Smooth muscle cell (in vitro differentiated cells): ENCODE measurements at regions not wholly inside any gene's neighbourhood (a gene's known extent, or its start where the extent isn't known, plus 50 kb on each side); places are given as distances from the start of the nearest gene placed in this dataset.

Source experiments
- DNase-seq: peaks from one replicate; lab custom pipeline; 2025; ENCODE audit not compliant: unreplicated experiment; lab: John Stamatoyannopoulos, UW
- H2AFZ ChIP-seq: fragments of 200-600 bp; sonication (generic); 2 replicates; pipeline ENCODE4 v1.6.0; 2016; ENCODE audit warnings: antibody characterized with exemption, low read depth, mild to moderate bottlenecking
- H3F3A ChIP-seq: fragments of 200-600 bp; sonication (generic); 2 replicates; pipeline ENCODE4 v1.6.0; 2017; ENCODE audit warnings: antibody characterized with exemption, low read depth
- H3K27ac ChIP-seq: fragments of 200-600 bp; sonication (generic); 2 replicates; pipeline ENCODE4 v1.5.1; 2016; ENCODE audit warnings: low read depth, mild to moderate bottlenecking
- H3K27me3 ChIP-seq: fragments of 200-600 bp; sonication (generic); 2 replicates; pipeline ENCODE4 v1.6.1; 2016; ENCODE audit warnings: low read depth, mild to moderate bottlenecking
- H3K36me3 ChIP-seq: fragments of 200-600 bp; sonication (generic); 2 replicates; pipeline ENCODE4 v1.5.1; 2016; ENCODE audit warnings: low read depth
- H3K4me1 ChIP-seq: fragments of 200-600 bp; sonication (generic); 2 replicates; pipeline ENCODE4 v1.5.1; 2016; ENCODE audit warnings: low read depth
- H3K4me2 ChIP-seq: fragments of 200-600 bp; sonication (generic); 2 replicates; pipeline ENCODE4 v1.6.0; 2016; ENCODE audit warnings: mild to moderate bottlenecking
- H3K4me3 ChIP-seq: fragments of 200-600 bp; sonication (generic); 2 replicates; pipeline ENCODE4 v1.5.1; 2016; ENCODE audit warnings: mild to moderate bottlenecking
- H3K79me2 ChIP-seq: fragments of 200-600 bp; sonication (generic); 2 replicates; pipeline ENCODE4 v1.6.0; 2016; ENCODE audit warnings: low read depth, mild to moderate bottlenecking
- H3K9ac ChIP-seq: fragments of 200-600 bp; sonication (generic); 2 replicates; pipeline ENCODE4 v1.6.0; 2016; ENCODE audit warnings: low read depth
- H3K9me3 ChIP-seq: fragments of 200-600 bp; sonication (generic); replicated peaks from 2 replicates; pipeline ENCODE4 v1.5.1; 2016; ENCODE audit warnings: low read depth
- H4K20me1 ChIP-seq: fragments of 200-600 bp; sonication (generic); 2 replicates; pipeline ENCODE4 v1.6.0; 2016; ENCODE audit warnings: low read depth
- WGBS: methylation state at CpG from one replicate; pipeline ENCODE4 v1.1.7; 2016; ENCODE audit warnings: low lambda C conversion rate; 5-methylcytosine and 5-hydroxymethylcytosine counted together
- TF ChIP-seq, protein P1 (sequence below): fragments of 200-600 bp; sonication (generic); IDR thresholded peaks from 2 replicates; pipeline ENCODE4 v1.5.1; 2017; ENCODE audit warnings: borderline replicate concordance, mild to moderate bottlenecking, antibody characterized with exemption; ENCODE audit not compliant: insufficient read depth, poor library complexity, severe bottlenecking

DNA sequence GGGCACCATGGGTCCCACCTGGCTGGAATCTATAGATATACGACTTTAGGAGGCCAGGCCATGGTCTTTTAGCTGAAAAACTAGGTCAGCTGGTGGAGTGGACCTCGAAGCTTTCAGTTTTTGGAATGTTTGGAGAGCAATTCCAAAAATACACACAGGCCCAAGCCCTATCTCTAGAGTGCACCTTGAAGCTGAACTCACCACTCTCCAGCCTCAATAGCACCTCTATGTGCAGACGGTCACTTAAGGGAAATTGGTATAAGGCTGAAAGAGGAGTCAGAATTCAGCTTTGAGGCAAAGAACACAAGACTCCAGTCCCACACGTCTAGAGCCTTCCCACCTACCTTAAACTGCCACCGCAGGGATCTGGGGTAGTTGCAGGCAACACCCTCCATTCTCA lies 56.4 kb upstream of the KATNAL1 start:
- Histone ChIP-seq H3K27me3 (no peaks in the 10 kb centered on the region), H3K4me1 (no peaks in the 10 kb centered on the region), H2AFZ (peak overlapping the region; percentile 93), H4K20me1 (no peaks in the 10 kb centered on the region), H3K4me3 (no peak overlapping the region), H3F3A (peaks cover 2% of the 10 kb centered on the region), H3K9ac (no peak overlapping the region), H3K36me3 (no peaks in the 10 kb centered on the region), H3K79me2 (no peaks in the 10 kb centered on the region), H3K27ac (no peak overlapping the region), H3K4me2 (peak overlapping the region; percentile 33), H3K9me3 (no peaks in the 10 kb centered on the region)
- WGBS: 92% methylated on average over 5 of the region's 5 CpGs
- no peak for DNase-seq
- TF ChIP-seq, protein P1, sequence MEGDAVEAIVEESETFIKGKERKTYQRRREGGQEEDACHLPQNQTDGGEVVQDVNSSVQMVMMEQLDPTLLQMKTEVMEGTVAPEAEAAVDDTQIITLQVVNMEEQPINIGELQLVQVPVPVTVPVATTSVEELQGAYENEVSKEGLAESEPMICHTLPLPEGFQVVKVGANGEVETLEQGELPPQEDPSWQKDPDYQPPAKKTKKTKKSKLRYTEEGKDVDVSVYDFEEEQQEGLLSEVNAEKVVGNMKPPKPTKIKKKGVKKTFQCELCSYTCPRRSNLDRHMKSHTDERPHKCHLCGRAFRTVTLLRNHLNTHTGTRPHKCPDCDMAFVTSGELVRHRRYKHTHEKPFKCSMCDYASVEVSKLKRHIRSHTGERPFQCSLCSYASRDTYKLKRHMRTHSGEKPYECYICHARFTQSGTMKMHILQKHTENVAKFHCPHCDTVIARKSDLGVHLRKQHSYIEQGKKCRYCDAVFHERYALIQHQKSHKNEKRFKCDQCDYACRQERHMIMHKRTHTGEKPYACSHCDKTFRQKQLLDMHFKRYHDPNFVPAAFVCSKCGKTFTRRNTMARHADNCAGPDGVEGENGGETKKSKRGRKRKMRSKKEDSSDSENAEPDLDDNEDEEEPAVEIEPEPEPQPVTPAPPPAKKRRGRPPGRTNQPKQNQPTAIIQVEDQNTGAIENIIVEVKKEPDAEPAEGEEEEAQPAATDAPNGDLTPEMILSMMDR: no peak

DNA sequence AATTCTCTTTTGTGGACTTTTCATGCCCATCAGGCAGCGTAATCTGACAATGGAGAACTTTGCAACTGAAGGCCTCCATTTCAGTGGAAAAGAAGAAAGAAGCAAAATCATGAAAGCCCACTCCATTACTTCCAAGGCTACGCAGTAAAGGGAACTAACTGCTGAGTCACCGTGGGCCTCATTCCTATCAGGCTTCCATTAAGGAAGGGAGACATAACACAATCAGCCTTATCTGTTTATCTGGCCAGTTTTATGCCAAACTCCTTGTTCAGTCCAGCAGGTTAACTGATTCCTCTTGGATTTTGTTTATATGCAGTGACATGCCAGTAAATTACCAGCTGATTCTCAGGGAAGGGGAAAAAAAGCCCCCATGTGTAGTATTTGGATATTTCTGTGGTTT lies 56.8 kb upstream of the KATNAL1 start:
- Histone ChIP-seq H3K79me2 (no peaks in the 10 kb centered on the region), H3K27me3 (no peaks in the 10 kb centered on the region), H3K9ac (no peak overlapping the region), H3K9me3 (no peaks in the 10 kb centered on the region), H3K4me3 (no peak overlapping the region), H3F3A (peaks cover 2% of the 10 kb centered on the region), H4K20me1 (no peaks in the 10 kb centered on the region), H3K4me2 (peak overlapping the region; percentile 33), H3K36me3 (no peaks in the 10 kb centered on the region), H3K27ac (peak overlapping the region; percentile 13), H2AFZ (peak overlapping the region; percentile 93), H3K4me1 (no peaks in the 10 kb centered on the region)
- DNase-seq: no peak
- WGBS: 61% methylated on average over 3 of the region's 3 CpGs
- TF ChIP-seq, protein P1: no peak

GRCh38 chr13:30364876-30365275 lies 57.4 kb upstream of the UBE2L5 start:
- no peaks in the 10 kb centered on the region for H3K79me2 ChIP-seq
- H2AFZ ChIP-seq: peak overlapping the region; percentile 93
- DNase-seq: no peak
- H4K20me1 ChIP-seq: no peaks in the 10 kb centered on the region
- H3K27ac ChIP-seq: peak overlapping the region; percentile 13
- H3K9me3 ChIP-seq: no peaks in the 10 kb centered on the region
- 71% methylated on average over 7 of the region's 7 CpGs for WGBS
- no peaks in the 10 kb centered on the region for H3K4me1 ChIP-seq
- H3K4me3 ChIP-seq: no peak overlapping the region
- H3K9ac ChIP-seq: no peak overlapping the region
- TF ChIP-seq, protein P1: no peak
- no peaks in the 10 kb centered on the region for H3K27me3 ChIP-seq
- H3K36me3 ChIP-seq: no peaks in the 10 kb centered on the region
- H3K4me2 ChIP-seq: peak overlapping the region; percentile 33
- peaks cover 2% of the 10 kb centered on the region for H3F3A ChIP-seq

DNA sequence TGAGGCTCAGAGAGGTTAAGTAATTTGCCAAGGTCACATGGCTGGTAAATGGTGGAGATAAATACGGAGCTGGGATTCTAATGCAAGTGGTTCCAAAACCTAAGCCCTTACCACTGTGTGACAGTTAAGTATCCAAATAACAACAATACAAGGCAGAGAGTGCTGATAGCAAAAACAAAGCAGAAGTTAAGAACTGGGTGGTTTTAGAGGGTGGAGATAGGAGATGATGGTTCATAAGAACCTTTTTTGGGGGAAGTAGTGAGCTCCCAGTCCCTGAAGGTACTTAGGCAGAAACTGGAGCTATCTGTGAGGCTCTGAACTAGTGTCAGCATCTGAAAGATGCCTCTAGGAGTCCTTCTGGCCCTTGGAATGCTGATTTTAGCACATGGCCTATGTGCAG lies 56.2 kb upstream of the UBE2L5 start:
- TF ChIP-seq, protein P1: no peak
- H3K27ac ChIP-seq: no peak overlapping the region
- H3K9me3 ChIP-seq: no peaks in the 10 kb centered on the region
- no peaks in the 10 kb centered on the region for H3K27me3 ChIP-seq
- WGBS: 96% methylated on average over 1 of the region's 1 CpG
- H3K79me2 ChIP-seq: no peaks in the 10 kb centered on the region
- H3K36me3 ChIP-seq: no peaks in the 10 kb centered on the region
- H3K4me1 ChIP-seq: no peaks in the 10 kb centered on the region
- H3K9ac ChIP-seq: no peak overlapping the region
- DNase-seq: no peak
- H4K20me1 ChIP-seq: no peaks in the 10 kb centered on the region
- peak overlapping the region; percentile 59 for H2AFZ ChIP-seq
- peaks cover 2% of the 10 kb centered on the region for H3F3A ChIP-seq
- no peak overlapping the region for H3K4me2 ChIP-seq
- H3K4me3 ChIP-seq: no peak overlapping the region
